H9 (cell line): ENCODE measurements at regions not wholly inside any gene's neighbourhood (a gene's known extent, or its start where the extent isn't known, plus 50 kb on each side); places are given as distances from the start of the nearest gene placed in this dataset.

Experiments used
- DNase-seq: peaks from one replicate; pipeline ENCODE4 v3.0.0-alpha.2; 2017
- H2AFZ ChIP-seq: one replicate; pipeline ENCODE4 v1.6.1; 2013; ENCODE audit warnings: mild to moderate bottlenecking, low read length, control low read depth, moderate library complexity
- H2AK5ac ChIP-seq: 2 replicates; pipeline ENCODE4 v1.6.1; 2013; ENCODE audit warnings: low read length, control low read depth, mixed read lengths; ENCODE audit not compliant: insufficient read length
- H2BK120ac ChIP-seq: one replicate; pipeline ENCODE4 v1.6.1; 2013; ENCODE audit warnings: low read depth, mild to moderate bottlenecking, low read length, control low read depth, inconsistent platforms; ENCODE audit not compliant: poor library complexity, severe bottlenecking
- H2BK12ac ChIP-seq: 2 replicates; pipeline ENCODE4 v1.6.1; 2013; ENCODE audit warnings: low read length, control low read depth, mixed read lengths, low read depth; ENCODE audit not compliant: insufficient read length
- H2BK15ac ChIP-seq: 2 replicates; pipeline ENCODE4 v1.6.1; 2013; ENCODE audit warnings: low read depth, low read length, control low read depth
- H2BK20ac ChIP-seq: one replicate; pipeline ENCODE4 v1.6.1; 2013; ENCODE audit warnings: low read depth, mild to moderate bottlenecking, low read length, control low read depth, inconsistent platforms; ENCODE audit not compliant: poor library complexity, severe bottlenecking
- H2BK5ac ChIP-seq: 2 replicates; pipeline ENCODE4 v1.6.1; 2013; ENCODE audit warnings: low read length, control low read depth, mixed read lengths; ENCODE audit not compliant: insufficient read length
- H3K14ac ChIP-seq: 2 replicates; pipeline ENCODE4 v1.6.1; 2013; ENCODE audit warnings: low read length, control low read depth; ENCODE audit not compliant: insufficient read depth
- H3K18ac ChIP-seq: 2 replicates; pipeline ENCODE4 v1.6.1; 2013; ENCODE audit warnings: low read depth, mild to moderate bottlenecking, mixed read lengths, low read length, control low read depth; ENCODE audit not compliant: insufficient read length
- H3K23ac ChIP-seq: 2 replicates; pipeline ENCODE4 v1.6.1; 2013; ENCODE audit warnings: low read length, control low read depth, mixed read lengths, low read depth; ENCODE audit not compliant: insufficient read length
- H3K23me2 ChIP-seq: 2 replicates; pipeline ENCODE4 v1.6.1; 2013; ENCODE audit warnings: low read depth, mild to moderate bottlenecking, mixed read lengths, low read length, control low read depth; ENCODE audit not compliant: insufficient read length, poor library complexity, severe bottlenecking
- H3K27ac ChIP-seq: 2 replicates; pipeline ENCODE4 v1.5.1; 2013; ENCODE audit warnings: low read length, control low read depth, mixed read lengths, low read depth; ENCODE audit not compliant: insufficient read length
- H3K27me3 ChIP-seq: 2 replicates; pipeline ENCODE4 v1.6.1; 2013; ENCODE audit warnings: low read length, control low read depth, inconsistent platforms; ENCODE audit not compliant: insufficient read depth
- H3K4ac ChIP-seq: 2 replicates; pipeline ENCODE4 v1.6.1; 2013; ENCODE audit warnings: low read depth, mild to moderate bottlenecking, control low read depth, inconsistent platforms, low read length, moderate library complexity
- H3K4me1 ChIP-seq: 2 replicates; pipeline ENCODE4 v1.6.1; 2013; ENCODE audit warnings: low read length, control low read depth, inconsistent platforms; ENCODE audit not compliant: insufficient read depth
- H3K4me2 ChIP-seq: 2 replicates; pipeline ENCODE4 v1.6.1; 2013; ENCODE audit warnings: low read length, control low read depth, mixed read lengths; ENCODE audit not compliant: insufficient read length, insufficient read depth
- H3K56ac ChIP-seq: 2 replicates; pipeline ENCODE4 v1.6.1; 2013; ENCODE audit warnings: low read depth, mild to moderate bottlenecking, mixed read lengths, low read length, control low read depth; ENCODE audit not compliant: insufficient read length
- H3K79me1 ChIP-seq: 2 replicates; pipeline ENCODE4 v1.6.1; 2013; ENCODE audit warnings: low read depth, mild to moderate bottlenecking, moderate library complexity, low read length, control low read depth, inconsistent platforms; ENCODE audit not compliant: insufficient read depth, poor library complexity, severe bottlenecking
- H3K79me2 ChIP-seq: 2 replicates; pipeline ENCODE4 v1.6.1; 2013; ENCODE audit warnings: low read length, control low read depth, inconsistent platforms; ENCODE audit not compliant: insufficient read depth
- H3K9ac ChIP-seq: 2 replicates; pipeline ENCODE4 v1.6.1; 2013; ENCODE audit warnings: low read length, control low read depth, mixed read lengths; ENCODE audit not compliant: insufficient read length; ENCODE audit errors: extremely low read depth
- H3K9me3 ChIP-seq: one replicate; pipeline ENCODE4 v1.6.1; 2013; ENCODE audit warnings: low read depth, low read length, inconsistent platforms; ENCODE audit not compliant: control insufficient read depth
- H3T11ph ChIP-seq: one replicate; pipeline ENCODE4 v1.6.1; 2013; ENCODE audit warnings: mild to moderate bottlenecking, low read length, control low read depth, inconsistent platforms
- H4K20me1 ChIP-seq: one replicate; pipeline ENCODE4 v1.6.1; 2013; ENCODE audit not compliant: control insufficient read depth, insufficient read length, insufficient read depth
- H4K5ac ChIP-seq: 2 replicates; pipeline ENCODE4 v1.6.1; 2013; ENCODE audit warnings: low read depth, mild to moderate bottlenecking, mixed read lengths, low read length, control low read depth; ENCODE audit not compliant: insufficient read length
- H4K8ac ChIP-seq: replicated peaks from 2 replicates; pipeline ENCODE4 v1.6.1; 2013; ENCODE audit warnings: low read length, control low read depth, mixed read lengths, low read depth; ENCODE audit not compliant: insufficient read length
- H4K91ac ChIP-seq: 2 replicates; pipeline ENCODE4 v1.6.1; 2013; ENCODE audit warnings: low read depth, mild to moderate bottlenecking, moderate library complexity, mixed read lengths, low read length, control low read depth; ENCODE audit not compliant: insufficient read length
- H3K27ac Mint-ChIP-seq, 3 experiments: 2 replicates in 2 of 3; 3 replicates in 1 of 3; pipeline ENCODE4 v1.8.0; 2020 to 2021; ENCODE audit warnings: mixed read lengths in 3 of 3, mild to moderate bottlenecking in 1 of 3, moderate library complexity in 1 of 3
- H3K27me3 Mint-ChIP-seq: 2 replicates; pipeline ENCODE4 v1.8.0; 2021; ENCODE audit warnings: low read depth, mild to moderate bottlenecking, moderate library complexity, mixed read lengths
- H3K36me3 Mint-ChIP-seq, 3 experiments: 2 replicates in 2 of 3; 3 replicates in 1 of 3; pipeline ENCODE4 v1.8.0; 2020 to 2021; ENCODE audit warnings: low read depth in 3 of 3, mixed read lengths in 3 of 3; ENCODE audit not compliant: insufficient read depth in 1 of 3
- H3K4me1 Mint-ChIP-seq, 2 experiments: 2 replicates each; pipeline ENCODE4 v1.8.0; 2020; ENCODE audit warnings: mixed read lengths in 2 of 2
- H3K4me3 Mint-ChIP-seq, 2 experiments: 2 replicates in 1 of 2; 3 replicates in 1 of 2; pipeline ENCODE4 v1.8.0; 2020 to 2021; ENCODE audit warnings: mild to moderate bottlenecking in 2 of 2, mixed read lengths in 2 of 2, moderate library complexity in 1 of 2
- H3K9me3 Mint-ChIP-seq, 2 experiments: 2 replicates in 1 of 2; 3 replicates in 1 of 2; pipeline ENCODE4 v1.8.0; 2020; ENCODE audit warnings: mild to moderate bottlenecking in 2 of 2, mixed read lengths in 2 of 2, moderate library complexity in 1 of 2
- WGBS: extraction: QIAGEN DNeasy Blood & Tissue Kit; methylation state at CpG from one replicate; pipeline ENCODE4 v1.1.7; 2013; ENCODE audit warnings: missing lambda C conversion rate, low lambda C conversion rate, mixed read lengths; ENCODE audit not compliant: insufficient read length; ENCODE audit errors: extremely low coverage; 5-methylcytosine and 5-hydroxymethylcytosine counted together
- TF ChIP-seq, protein P1 (sequence below): fragments of 200-600 bp; sonication (generic); conservative IDR thresholded peaks from 3 replicates; pipeline ENCODE4 v1.8.0; 2021; ENCODE audit warnings: antibody characterized with exemption, mild to moderate bottlenecking

DNA sequence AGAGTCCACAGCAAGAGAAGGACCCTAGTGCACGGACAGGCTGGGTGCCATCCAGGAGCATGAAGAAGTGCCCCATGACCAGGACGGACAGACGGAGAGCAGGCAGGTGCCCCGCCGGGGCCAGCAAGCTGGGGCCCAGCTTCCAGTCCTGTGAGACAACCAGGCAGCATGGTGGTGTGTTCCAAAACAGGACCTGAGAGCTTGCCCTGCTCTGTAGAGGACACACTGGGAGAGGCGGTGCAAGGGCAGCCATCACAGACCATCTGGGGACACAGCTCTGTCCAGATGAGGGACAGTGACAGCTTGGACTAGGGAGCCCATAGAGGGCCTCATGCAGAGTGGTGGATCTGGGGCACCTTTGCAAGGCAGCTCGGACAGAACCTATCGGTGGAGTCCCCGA is 279.8 kb downstream of the EIPR1 start:
- no peak overlapping the region for H2BK12ac ChIP-seq
- H2BK5ac ChIP-seq = no peak overlapping the region
- no peaks in the 10 kb centered on the region for H3K9me3 ChIP-seq
- H2AFZ ChIP-seq = no peak overlapping the region
- H4K20me1 ChIP-seq = no peaks in the 10 kb centered on the region
- H3K36me3 Mint-ChIP-seq = 0 out of 7 replicates have a peak, but pooled peaks cover 0 to 2% (median 0%) of the 10 kb centered on the region in 3 experiments
- peaks cover 17% of the 10 kb centered on the region for H3K27me3 Mint-ChIP-seq
- no peaks in the 10 kb centered on the region for H3K79me2 ChIP-seq
- H4K91ac ChIP-seq = no peak overlapping the region
- H3K23me2 ChIP-seq = no peaks in the 10 kb centered on the region
- no peak overlapping the region for H3K4me3 Mint-ChIP-seq
- H2BK120ac ChIP-seq = no peak overlapping the region
- no peak overlapping the region for H2AK5ac ChIP-seq
- no peaks in the 10 kb centered on the region for H3K27me3 ChIP-seq
- H3K79me1 ChIP-seq = no peaks in the 10 kb centered on the region
- H3T11ph ChIP-seq = no peak overlapping the region
- peaks cover 11 to 16% of the 10 kb centered on the region in 2 experiments for H3K4me1 Mint-ChIP-seq
- no peak overlapping the region for H3K4me2 ChIP-seq
- no CpG with 5 or more reads among the region's 9 CpGs for WGBS
- DNase-seq = peak; percentile 13
- H3K4ac ChIP-seq = no peak overlapping the region
- no peak overlapping the region for H3K23ac ChIP-seq
- H3K9ac ChIP-seq = no peak overlapping the region
- H3K18ac ChIP-seq = no peak overlapping the region
- no peak overlapping the region for H3K27ac ChIP-seq
- H2BK15ac ChIP-seq = no peak overlapping the region
- no peaks in the 10 kb centered on the region; the same call in 1 of the 2 replicates for H3K4me1 ChIP-seq
- no peak overlapping the region for H3K56ac ChIP-seq
- no peak overlapping the region; the same call in 1 of the 2 replicates for H3K14ac ChIP-seq
- no peak overlapping the region for H2BK20ac ChIP-seq
- H3K27ac Mint-ChIP-seq = no peak overlapping the region
- H4K5ac ChIP-seq = no peak overlapping the region
- TF ChIP-seq, protein P1, sequence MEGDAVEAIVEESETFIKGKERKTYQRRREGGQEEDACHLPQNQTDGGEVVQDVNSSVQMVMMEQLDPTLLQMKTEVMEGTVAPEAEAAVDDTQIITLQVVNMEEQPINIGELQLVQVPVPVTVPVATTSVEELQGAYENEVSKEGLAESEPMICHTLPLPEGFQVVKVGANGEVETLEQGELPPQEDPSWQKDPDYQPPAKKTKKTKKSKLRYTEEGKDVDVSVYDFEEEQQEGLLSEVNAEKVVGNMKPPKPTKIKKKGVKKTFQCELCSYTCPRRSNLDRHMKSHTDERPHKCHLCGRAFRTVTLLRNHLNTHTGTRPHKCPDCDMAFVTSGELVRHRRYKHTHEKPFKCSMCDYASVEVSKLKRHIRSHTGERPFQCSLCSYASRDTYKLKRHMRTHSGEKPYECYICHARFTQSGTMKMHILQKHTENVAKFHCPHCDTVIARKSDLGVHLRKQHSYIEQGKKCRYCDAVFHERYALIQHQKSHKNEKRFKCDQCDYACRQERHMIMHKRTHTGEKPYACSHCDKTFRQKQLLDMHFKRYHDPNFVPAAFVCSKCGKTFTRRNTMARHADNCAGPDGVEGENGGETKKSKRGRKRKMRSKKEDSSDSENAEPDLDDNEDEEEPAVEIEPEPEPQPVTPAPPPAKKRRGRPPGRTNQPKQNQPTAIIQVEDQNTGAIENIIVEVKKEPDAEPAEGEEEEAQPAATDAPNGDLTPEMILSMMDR = no peak
- no peak overlapping the region for H4K8ac ChIP-seq
- peaks cover 0 to 1% of the 10 kb centered on the region in 2 experiments; a peak in 1 of 5 replicates for H3K9me3 Mint-ChIP-seq
